B cell (primary cell): ENCODE measurements at regions not wholly inside any gene's neighbourhood (a gene's known extent, or its start where the extent isn't known, plus 50 kb on each side); places are given as distances from the start of the nearest gene placed in this dataset.
A peak's percentile ranks its signal among the peaks of the same experiment; 100 is the strongest.
"Not testable (repeated sequence)": the region's sequence is repeated elsewhere in the genome, so short reads cannot be mapped to it uniquely, and the experiment has no call there.

Experiments
- ATAC-seq: fragments of 200-7000 bp; cut with Tn5 transposase; one replicate; pipeline ENCODE4 v1.10.0; 2021; ENCODE audit warnings: low read depth, mild to moderate bottlenecking, moderate number of reproducible peaks, moderate library complexity
- CTCF ChIA-PET: fragments of 350-600 bp; sonication (Branson Sonifier 250); formaldehyde crosslinking; loops from one replicate; lab custom pipeline; 2021; ENCODE audit warnings: antibody characterized with exemption, inconsistent platforms; lab: Charles Lee
- POLR2A ChIA-PET: fragments of 350-600 bp; sonication (Branson Sonifier 250); formaldehyde crosslinking; loops from one replicate; lab custom pipeline; 2021; ENCODE audit warnings: antibody characterized with exemption; lab: Charles Lee
- DNase-seq: peaks from one replicate; pipeline ENCODE4 v3.0.0; 2013
- H2AFZ ChIP-seq: 2 replicates; pipeline ENCODE4 v1.6.1; 2012; ENCODE audit warnings: mild to moderate bottlenecking, low read depth, low read length; ENCODE audit not compliant: insufficient read depth, poor library complexity, severe bottlenecking
- H3K27ac ChIP-seq, 2 donors: 1 replicate in 1 of 2; 2 replicates in 1 of 2; pipeline ENCODE4 v1.5.1; 2012 to 2013; ENCODE audit warnings: low read length in 2 of 2, mild to moderate bottlenecking in 2 of 2, moderate library complexity in 1 of 2
- H3K27me3 ChIP-seq, 4 experiments: fragments of 200-600 bp in 1 of 4; sonication (generic) in 1 of 4; replicated peaks in 1 of 4; 1 replicate in 2 of 4; 2 replicates in 2 of 4; pipeline versions ENCODE4 v1.6.1 to v1.7.0; 2013 to 2016; ENCODE audit warnings: low read length in 3 of 4, mild to moderate bottlenecking in 2 of 4, mixed read lengths in 1 of 4, moderate library complexity in 1 of 4; ENCODE audit not compliant: insufficient read depth in 4 of 4, control insufficient read depth in 3 of 4; ENCODE audit errors: control extremely low read depth in 1 of 4
- H3K36me3 ChIP-seq, 2 experiments: replicated peaks in 1 of 2; 1 replicate in 1 of 2; 2 replicates in 1 of 2; pipeline versions ENCODE4 v1.6.1 to v1.7.1; 2013; ENCODE audit warnings: low read length in 1 of 2; ENCODE audit not compliant: insufficient read depth in 2 of 2, control insufficient read depth in 1 of 2; ENCODE audit errors: control extremely low read depth in 1 of 2, extremely low read depth in 1 of 2
- H3K4me1 ChIP-seq, 2 donors: fragments of 200-600 bp in 1 of 2; sonication (generic) in 1 of 2; 1 replicate in 1 of 2; 2 replicates in 1 of 2; pipeline versions ENCODE4 v1.5.1 to v1.6.1; 2013 to 2017; ENCODE audit warnings: low read length in 2 of 2; ENCODE audit not compliant: control insufficient read depth in 2 of 2, insufficient read depth in 2 of 2
- H3K4me2 ChIP-seq: replicated peaks from 2 replicates; pipeline ENCODE3; 2012; ENCODE audit warnings: mild to moderate bottlenecking, low read depth, low read length; ENCODE audit not compliant: poor library complexity, severe bottlenecking
- H3K4me3 ChIP-seq, 5 experiments: fragments of 200-600 bp in 1 of 5; sonication (generic) in 1 of 5; 1 replicate in 3 of 5; 2 replicates in 2 of 5; pipeline versions ENCODE4 v1.5.1 to v1.7.0; 2011 to 2016; ENCODE audit warnings: low read length in 4 of 5, mild to moderate bottlenecking in 4 of 5, low read depth in 2 of 5, control low read depth in 1 of 5, moderate library complexity in 1 of 5; ENCODE audit not compliant: insufficient read depth in 1 of 5; ENCODE audit errors: control extremely low read depth in 1 of 5, extremely low read depth in 1 of 5
- H3K79me2 ChIP-seq: fragments of 200-600 bp; sonication (generic); one replicate; pipeline ENCODE4 v1.6.0; 2016; ENCODE audit warnings: low read length; ENCODE audit not compliant: control insufficient read depth, insufficient read depth
- H3K9ac ChIP-seq: fragments of 200-600 bp; sonication (generic); 2 replicates; pipeline ENCODE4 v1.6.1; 2017; ENCODE audit warnings: mild to moderate bottlenecking, low read length, moderate library complexity
- H3K9me3 ChIP-seq, 3 donors: one replicate each; pipeline versions ENCODE4 v1.6.1 to v1.7.1; 2013; ENCODE audit warnings: low read length in 2 of 3; ENCODE audit not compliant: control insufficient read depth in 2 of 3, insufficient read depth in 1 of 3; ENCODE audit errors: control extremely low read depth in 1 of 3
- H4K20me1 ChIP-seq: 2 replicates; pipeline ENCODE4 v1.6.0; 2012; ENCODE audit warnings: mild to moderate bottlenecking, low read length; ENCODE audit not compliant: insufficient read depth, control insufficient read depth, poor library complexity, severe bottlenecking
- H3K27ac Mint-ChIP-seq: one replicate; pipeline ENCODE4 v1.8.0; 2021; ENCODE audit warnings: mixed read lengths
- H3K27me3 Mint-ChIP-seq: one replicate; pipeline ENCODE4 v1.8.0; 2021; ENCODE audit warnings: mixed read lengths
- H3K4me1 Mint-ChIP-seq: one replicate; pipeline ENCODE4 v1.8.0; 2021; ENCODE audit warnings: mixed read lengths
- H3K4me3 Mint-ChIP-seq: one replicate; pipeline ENCODE4 v1.8.0; 2021; ENCODE audit warnings: mixed read lengths
- H3K9me3 Mint-ChIP-seq: one replicate; pipeline ENCODE4 v1.8.0; 2022; ENCODE audit warnings: mixed read lengths; ENCODE audit not compliant: insufficient read depth
- CTCF ChIP-seq: fragments of 200-600 bp; IDR thresholded peaks from one replicate; pipeline ENCODE4 v1.8.0; 2022; ENCODE audit warnings: antibody characterized with exemption, mild to moderate bottlenecking
- WGBS: methylation state at CpG from one replicate; pipeline ENCODE4 v1.1.5; 2013; ENCODE audit warnings: missing lambda C conversion rate; ENCODE audit not compliant: insufficient coverage; 5-methylcytosine and 5-hydroxymethylcytosine counted together
- intact Hi-C: fragments of 100-400 bp; cut with micrococcal nuclease; formaldehyde crosslinking; loops from one replicate; pipeline ENCODE4 v1.10.0; 2022

GRCh38 chr18:15193028-15193427 is 445.1 kb downstream of the ANKRD30B start:
- H3K36me3 ChIP-seq, DNase-seq, H3K27ac ChIP-seq, intact Hi-C loops, H3K9ac ChIP-seq, H3K4me3 Mint-ChIP-seq, H3K4me1 Mint-ChIP-seq, H2AFZ ChIP-seq, ATAC-seq, H3K27ac Mint-ChIP-seq, H3K9me3 Mint-ChIP-seq, H3K4me3 ChIP-seq, H3K4me1 ChIP-seq, H3K79me2 ChIP-seq, H3K27me3 Mint-ChIP-seq, H3K4me2 ChIP-seq, POLR2A ChIA-PET, CTCF ChIA-PET, H3K27me3 ChIP-seq, H4K20me1 ChIP-seq: not testable (repeated sequence)
- H3K9me3 ChIP-seq = peaks cover 0 to 11% (median 0%) of the 10 kb centered on the region in 3 donors
- peak; percentile 17 for TF ChIP-seq CTCF
- 76% methylated on average over 2 of the region's 2 CpGs for WGBS

GRCh38 chr18:15193813-15194212 is 445.8 kb downstream of the ANKRD30B start:
- H3K27me3 Mint-ChIP-seq, CTCF ChIA-PET, H3K27ac ChIP-seq, DNase-seq, H3K4me3 Mint-ChIP-seq, POLR2A ChIA-PET, intact Hi-C loops, H3K4me2 ChIP-seq, H3K27me3 ChIP-seq, H3K4me1 ChIP-seq, H3K79me2 ChIP-seq, H3K4me3 ChIP-seq, H3K9me3 Mint-ChIP-seq, ATAC-seq, H4K20me1 ChIP-seq, H3K9ac ChIP-seq, H2AFZ ChIP-seq, H3K4me1 Mint-ChIP-seq, H3K36me3 ChIP-seq, H3K27ac Mint-ChIP-seq: not testable (repeated sequence)
- 69% methylated on average over 3 of the region's 3 CpGs for WGBS
- H3K9me3 ChIP-seq = peaks cover 0 to 12% (median 0%) of the 10 kb centered on the region in 3 donors

GRCh38 chr18:15197338-15198115 is 449.6 kb downstream of the ANKRD30B start:
- H3K9me3 Mint-ChIP-seq, H2AFZ ChIP-seq, H3K36me3 ChIP-seq, H3K4me2 ChIP-seq, H3K27ac Mint-ChIP-seq, H3K27ac ChIP-seq, H3K4me3 ChIP-seq, POLR2A ChIA-PET, H3K4me1 ChIP-seq, DNase-seq, H3K4me3 Mint-ChIP-seq, H3K4me1 Mint-ChIP-seq, intact Hi-C loops, ATAC-seq, CTCF ChIA-PET, H3K27me3 Mint-ChIP-seq, H4K20me1 ChIP-seq, H3K9ac ChIP-seq, H3K79me2 ChIP-seq, H3K27me3 ChIP-seq: not testable (repeated sequence)
- WGBS = 13% methylated on average over 55 of the region's 58 CpGs
- peaks cover 0 to 12% (median 0%) of the 10 kb centered on the region in 3 donors for H3K9me3 ChIP-seq
